B cell (primary cell): ENCODE measurements at regions not wholly inside any gene's neighbourhood (a gene's known extent, or its start where the extent isn't known, plus 50 kb on each side); places are given as distances from the start of the nearest gene placed in this dataset.

Experiments used
- ATAC-seq: fragments of 200-7000 bp; cut with Tn5 transposase; one replicate; pipeline ENCODE4 v1.10.0; 2021; ENCODE audit warnings: low read depth, mild to moderate bottlenecking, moderate number of reproducible peaks, moderate library complexity
- CTCF ChIA-PET: fragments of 350-600 bp; sonication (Branson Sonifier 250); formaldehyde crosslinking; loops from one replicate; lab custom pipeline; 2021; ENCODE audit warnings: antibody characterized with exemption, inconsistent platforms; lab: Charles Lee
- POLR2A ChIA-PET: fragments of 350-600 bp; sonication (Branson Sonifier 250); formaldehyde crosslinking; loops from one replicate; lab custom pipeline; 2021; ENCODE audit warnings: antibody characterized with exemption; lab: Charles Lee
- DNase-seq: peaks from one replicate; pipeline ENCODE4 v3.0.0; 2013
- H2AFZ ChIP-seq: 2 replicates; pipeline ENCODE4 v1.6.1; 2012; ENCODE audit warnings: mild to moderate bottlenecking, low read depth, low read length; ENCODE audit not compliant: insufficient read depth, poor library complexity, severe bottlenecking
- H3K27ac ChIP-seq, 2 donors: 1 replicate in 1 of 2; 2 replicates in 1 of 2; pipeline ENCODE4 v1.5.1; 2012 to 2013; ENCODE audit warnings: low read length in 2 of 2, mild to moderate bottlenecking in 2 of 2, moderate library complexity in 1 of 2
- H3K27me3 ChIP-seq, 4 experiments: fragments of 200-600 bp in 1 of 4; sonication (generic) in 1 of 4; replicated peaks in 1 of 4; 1 replicate in 2 of 4; 2 replicates in 2 of 4; pipeline versions ENCODE4 v1.6.1 to v1.7.0; 2013 to 2016; ENCODE audit warnings: low read length in 3 of 4, mild to moderate bottlenecking in 2 of 4, mixed read lengths in 1 of 4, moderate library complexity in 1 of 4; ENCODE audit not compliant: insufficient read depth in 4 of 4, control insufficient read depth in 3 of 4; ENCODE audit errors: control extremely low read depth in 1 of 4
- H3K36me3 ChIP-seq, 2 experiments: replicated peaks in 1 of 2; 1 replicate in 1 of 2; 2 replicates in 1 of 2; pipeline versions ENCODE4 v1.6.1 to v1.7.1; 2013; ENCODE audit warnings: low read length in 1 of 2; ENCODE audit not compliant: insufficient read depth in 2 of 2, control insufficient read depth in 1 of 2; ENCODE audit errors: control extremely low read depth in 1 of 2, extremely low read depth in 1 of 2
- H3K4me1 ChIP-seq, 2 donors: fragments of 200-600 bp in 1 of 2; sonication (generic) in 1 of 2; 1 replicate in 1 of 2; 2 replicates in 1 of 2; pipeline versions ENCODE4 v1.5.1 to v1.6.1; 2013 to 2017; ENCODE audit warnings: low read length in 2 of 2; ENCODE audit not compliant: control insufficient read depth in 2 of 2, insufficient read depth in 2 of 2
- H3K4me2 ChIP-seq: replicated peaks from 2 replicates; pipeline ENCODE3; 2012; ENCODE audit warnings: mild to moderate bottlenecking, low read depth, low read length; ENCODE audit not compliant: poor library complexity, severe bottlenecking
- H3K4me3 ChIP-seq, 5 experiments: fragments of 200-600 bp in 1 of 5; sonication (generic) in 1 of 5; 1 replicate in 3 of 5; 2 replicates in 2 of 5; pipeline versions ENCODE4 v1.5.1 to v1.7.0; 2011 to 2016; ENCODE audit warnings: low read length in 4 of 5, mild to moderate bottlenecking in 4 of 5, low read depth in 2 of 5, control low read depth in 1 of 5, moderate library complexity in 1 of 5; ENCODE audit not compliant: insufficient read depth in 1 of 5; ENCODE audit errors: control extremely low read depth in 1 of 5, extremely low read depth in 1 of 5
- H3K79me2 ChIP-seq: fragments of 200-600 bp; sonication (generic); one replicate; pipeline ENCODE4 v1.6.0; 2016; ENCODE audit warnings: low read length; ENCODE audit not compliant: control insufficient read depth, insufficient read depth
- H3K9ac ChIP-seq: fragments of 200-600 bp; sonication (generic); 2 replicates; pipeline ENCODE4 v1.6.1; 2017; ENCODE audit warnings: mild to moderate bottlenecking, low read length, moderate library complexity
- H3K9me3 ChIP-seq, 3 donors: one replicate each; pipeline versions ENCODE4 v1.6.1 to v1.7.1; 2013; ENCODE audit warnings: low read length in 2 of 3; ENCODE audit not compliant: control insufficient read depth in 2 of 3, insufficient read depth in 1 of 3; ENCODE audit errors: control extremely low read depth in 1 of 3
- H4K20me1 ChIP-seq: 2 replicates; pipeline ENCODE4 v1.6.0; 2012; ENCODE audit warnings: mild to moderate bottlenecking, low read length; ENCODE audit not compliant: insufficient read depth, control insufficient read depth, poor library complexity, severe bottlenecking
- H3K27ac Mint-ChIP-seq: one replicate; pipeline ENCODE4 v1.8.0; 2021; ENCODE audit warnings: mixed read lengths
- H3K27me3 Mint-ChIP-seq: one replicate; pipeline ENCODE4 v1.8.0; 2021; ENCODE audit warnings: mixed read lengths
- H3K4me1 Mint-ChIP-seq: one replicate; pipeline ENCODE4 v1.8.0; 2021; ENCODE audit warnings: mixed read lengths
- H3K4me3 Mint-ChIP-seq: one replicate; pipeline ENCODE4 v1.8.0; 2021; ENCODE audit warnings: mixed read lengths
- H3K9me3 Mint-ChIP-seq: one replicate; pipeline ENCODE4 v1.8.0; 2022; ENCODE audit warnings: mixed read lengths; ENCODE audit not compliant: insufficient read depth
- CTCF ChIP-seq: fragments of 200-600 bp; IDR thresholded peaks from one replicate; pipeline ENCODE4 v1.8.0; 2022; ENCODE audit warnings: antibody characterized with exemption, mild to moderate bottlenecking
- EZH2 ChIP-seq: IDR thresholded peaks from 2 replicates; pipeline ENCODE4 v1.6.1; 2012; ENCODE audit warnings: borderline replicate concordance, low read depth, mild to moderate bottlenecking, moderate library complexity, low read length; ENCODE audit not compliant: insufficient read depth, poor library complexity, severe bottlenecking
- WGBS: methylation state at CpG from one replicate; pipeline ENCODE4 v1.1.5; 2013; ENCODE audit warnings: missing lambda C conversion rate; ENCODE audit not compliant: insufficient coverage; 5-methylcytosine and 5-hydroxymethylcytosine counted together
- intact Hi-C: fragments of 100-400 bp; cut with micrococcal nuclease; formaldehyde crosslinking; loops from one replicate; pipeline ENCODE4 v1.10.0; 2022

- Mint-ChIP-seq H3K4me1 (no peaks in the 10 kb centered on the region), H3K4me3 (no peak overlapping the region), H3K27ac (no peak overlapping the region), H3K9me3 (no peaks in the 10 kb centered on the region), H3K27me3 (peaks cover 12% of the 10 kb centered on the region)
- Histone ChIP-seq H3K36me3 (no peaks in the 10 kb centered on the region), H3K27me3 (no peaks in the 10 kb centered on the region), H3K4me3 (no peak overlapping the region), H3K4me1 (no peaks in the 10 kb centered on the region), H4K20me1 (no peaks in the 10 kb centered on the region), H3K79me2 (no peaks in the 10 kb centered on the region), H3K9ac (no peak overlapping the region), H2AFZ (no peak overlapping the region), H3K9me3 (no peaks in the 10 kb centered on the region), H3K4me2 (no peak overlapping the region), H3K27ac (no peak overlapping the region)
- no peak for DNase-seq
- POLR2A ChIA-PET = no interaction called here
- TF ChIP-seq EZH2 = no peak
- no peak for TF ChIP-seq CTCF
- no peak for ATAC-seq
- intact Hi-C loops = no loop called here
- CTCF ChIA-PET = no interaction called here
Measured at GRCh38 chr1:198024782-198025181, 107.6 kb downstream of the LHX9 start.

GRCh38 chr1:198030682-198031081, 113.5 kb downstream of the LHX9 start:
- H2AFZ ChIP-seq = no peak overlapping the region
- H3K4me2 ChIP-seq = no peak overlapping the region
- ChIA-PET POLR2A (no interaction called here), CTCF (no interaction called here)
- TF ChIP-seq CTCF (no peak), EZH2 (no peak)
- no peaks in the 10 kb centered on the region for H4K20me1 ChIP-seq
- DNase-seq (no peak), ATAC-seq (no peak)
- WGBS = 100% methylated on average over 1 of the region's 2 CpGs
- Mint-ChIP-seq H3K27ac (no peak overlapping the region), H3K9me3 (no peaks in the 10 kb centered on the region), H3K4me1 (no peaks in the 10 kb centered on the region), H3K27me3 (peaks cover 11% of the 10 kb centered on the region), H3K4me3 (no peak overlapping the region)
- H3K4me1 ChIP-seq = no peaks in the 10 kb centered on the region
- H3K9ac ChIP-seq = no peak overlapping the region
- H3K9me3 ChIP-seq = no peaks in the 10 kb centered on the region
- intact Hi-C loops = no loop called here
- no peaks in the 10 kb centered on the region for H3K27me3 ChIP-seq
- H3K27ac ChIP-seq = no peak overlapping the region
- H3K36me3 ChIP-seq = no peaks in the 10 kb centered on the region
- no peak overlapping the region for H3K4me3 ChIP-seq
- no peaks in the 10 kb centered on the region for H3K79me2 ChIP-seq
